Liver (tissue), 7 donors: ENCODE measurements at regions not wholly inside any gene's neighbourhood (a gene's known extent, or its start where the extent isn't known, plus 50 kb on each side); places are given as distances from the start of the nearest gene placed in this dataset.

ENCODE experiments used
- DNase-seq: peaks from one replicate; pipeline ENCODE4 v3.0.0-alpha.2; 2017; ENCODE audit warnings: low spot score
- H3K27ac ChIP-seq, 2 donors: one replicate each; pipeline ENCODE4 v1.7.0; 2013; ENCODE audit warnings: inconsistent platforms in 2 of 2, low read length in 2 of 2, control low read depth in 1 of 2, low read depth in 1 of 2, mild to moderate bottlenecking in 1 of 2
- H3K27me3 ChIP-seq, 4 donors: one replicate each; pipeline versions ENCODE4 v1.6.1 to v1.7.0; 2013; ENCODE audit warnings: low read length in 3 of 4, inconsistent platforms in 1 of 4, mild to moderate bottlenecking in 1 of 4, moderate library complexity in 1 of 4; ENCODE audit not compliant: control insufficient read depth in 4 of 4, insufficient read depth in 4 of 4
- H3K36me3 ChIP-seq, 4 donors: one replicate each; pipeline versions ENCODE4 v1.6.1 to v1.7.0; 2013; ENCODE audit warnings: low read length in 3 of 4, mild to moderate bottlenecking in 3 of 4, low read depth in 1 of 4, moderate library complexity in 1 of 4; ENCODE audit not compliant: control insufficient read depth in 4 of 4, insufficient read depth in 3 of 4
- H3K4me1 ChIP-seq, 4 donors: one replicate each; pipeline versions ENCODE4 v1.6.1 to v1.7.0; 2013; ENCODE audit warnings: low read length in 3 of 4, mild to moderate bottlenecking in 3 of 4, moderate library complexity in 1 of 4; ENCODE audit not compliant: control insufficient read depth in 4 of 4, insufficient read depth in 4 of 4
- H3K4me3 ChIP-seq, 3 donors: one replicate each; pipeline versions ENCODE4 v1.6.1 to v1.7.0; 2013; ENCODE audit warnings: low read length in 3 of 3, control low read depth in 1 of 3, low read depth in 1 of 3, mild to moderate bottlenecking in 1 of 3
- H3K9ac ChIP-seq, 2 donors: one replicate each; pipeline ENCODE4 v1.7.0; 2013; ENCODE audit warnings: low read length in 2 of 2, mild to moderate bottlenecking in 2 of 2, moderate library complexity in 2 of 2, control low read depth in 1 of 2, low read depth in 1 of 2
- H3K9me3 ChIP-seq, 4 donors: one replicate each; pipeline versions ENCODE4 v1.6.1 to v1.7.0; 2013; ENCODE audit warnings: low read length in 3 of 4; ENCODE audit not compliant: control insufficient read depth in 4 of 4
- EGR1 ChIP-seq, 2 donors: IDR thresholded peaks; 2 replicates each; pipeline ENCODE4 v1.6.1; 2016 to 2018; ENCODE audit warnings: antibody characterized with exemption in 2 of 2, low read depth in 2 of 2
- FOXA1 ChIP-seq: IDR thresholded peaks from 2 replicates; pipeline ENCODE4 v1.6.1; 2016; ENCODE audit warnings: antibody characterized with exemption
- FOXA2 ChIP-seq: IDR thresholded peaks from 2 replicates; pipeline ENCODE4 v1.6.1; 2016; ENCODE audit warnings: antibody characterized with exemption
- GABPA ChIP-seq, 2 donors: IDR thresholded peaks in 1 of 2; conservative IDR thresholded peaks in 1 of 2; 2 replicates each; pipeline ENCODE4 v1.6.1; 2016; ENCODE audit warnings: antibody characterized with exemption in 2 of 2, mild to moderate bottlenecking in 1 of 2, moderate library complexity in 1 of 2
- HNF4A ChIP-seq, 2 donors: conservative IDR thresholded peaks; 2 replicates each; pipeline ENCODE4 v1.6.1; 2016; ENCODE audit warnings: antibody characterized with exemption in 2 of 2, mild to moderate bottlenecking in 2 of 2
- HNF4G ChIP-seq: IDR thresholded peaks from 2 replicates; pipeline ENCODE4 v1.6.1; 2016; ENCODE audit warnings: antibody characterized with exemption
- MAX ChIP-seq: IDR thresholded peaks from 2 replicates; pipeline ENCODE4 v1.6.1; 2016; ENCODE audit warnings: antibody characterized with exemption
- NR2F2 ChIP-seq: IDR thresholded peaks from 2 replicates; pipeline ENCODE4 v1.6.1; 2016; ENCODE audit warnings: antibody characterized with exemption
- REST ChIP-seq: IDR thresholded peaks from 2 replicates; pipeline ENCODE4 v1.6.1; 2016; ENCODE audit warnings: antibody characterized with exemption, mild to moderate bottlenecking
- RXRA ChIP-seq, 2 donors: IDR thresholded peaks; 2 replicates each; pipeline ENCODE4 v1.6.1; 2017 to 2018; ENCODE audit warnings: antibody characterized with exemption in 2 of 2, mild to moderate bottlenecking in 1 of 2
- SP1 ChIP-seq: IDR thresholded peaks from 2 replicates; pipeline ENCODE4 v1.6.1; 2018; ENCODE audit warnings: antibody characterized with exemption, mild to moderate bottlenecking
- YY1 ChIP-seq: IDR thresholded peaks from 2 replicates; pipeline ENCODE4 v1.6.1; 2016; ENCODE audit warnings: antibody characterized with exemption, mild to moderate bottlenecking
- WGBS: extraction: QIAGEN DNeasy Blood & Tissue Kit; methylation state at CpG from one replicate; pipeline ENCODE4 v1.1.7; 2013; 5-methylcytosine and 5-hydroxymethylcytosine counted together
- TF ChIP-seq, protein P1 (sequence below): IDR thresholded peaks from 2 replicates; pipeline ENCODE4 v1.6.1; 2016; ENCODE audit warnings: antibody characterized with exemption
- TF ChIP-seq, protein P2 (sequence below): IDR thresholded peaks from 2 replicates; pipeline ENCODE4 v1.6.1; 2016; ENCODE audit warnings: antibody characterized with exemption
- donor health status: healthy.
- donor health status: healthy.
- donor health status: healthy.
- donor health status: healthy.

DNA sequence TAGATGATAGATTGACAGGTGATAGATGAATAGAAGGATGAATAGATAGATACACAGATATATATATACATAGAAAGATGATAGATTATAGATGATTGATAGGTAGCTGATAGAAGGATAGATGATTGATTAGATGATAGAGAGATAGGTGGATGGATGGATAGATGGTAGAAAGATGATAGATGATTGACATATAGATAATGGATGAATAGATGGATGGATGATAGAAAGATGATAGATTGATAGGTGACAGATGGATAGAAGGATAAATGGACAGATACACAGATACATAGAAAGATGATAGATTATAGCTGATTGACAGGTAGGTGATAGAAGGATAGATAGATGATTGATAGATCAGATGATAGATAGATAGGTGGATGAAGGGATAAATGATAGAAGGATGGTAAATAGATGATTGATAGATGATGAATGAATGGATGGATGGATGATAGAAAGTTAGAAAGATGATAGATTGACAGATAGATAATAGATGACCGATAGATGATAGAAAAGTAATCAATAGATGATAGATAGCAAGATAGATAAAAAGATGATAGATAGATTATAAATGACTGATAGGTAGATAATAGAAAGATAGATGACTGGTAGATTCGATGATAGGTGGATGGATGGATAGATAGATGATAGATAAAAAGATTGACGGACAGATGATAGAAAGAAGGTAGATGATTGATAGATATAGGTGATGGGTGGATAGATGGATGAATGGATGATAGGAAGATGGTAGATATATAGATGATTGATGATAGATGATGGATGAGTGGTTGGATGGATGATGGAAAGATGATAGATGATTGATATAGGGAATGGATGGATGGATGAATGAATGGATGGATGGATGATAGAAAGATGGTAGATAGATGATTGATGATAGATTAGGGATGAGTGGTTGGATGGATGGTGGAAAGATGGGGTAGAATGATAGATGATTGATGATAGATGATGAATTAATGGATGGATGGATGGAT is 80.4 kb downstream of the MICALL2 start (continued):
- TF ChIP-seq, protein P1, sequence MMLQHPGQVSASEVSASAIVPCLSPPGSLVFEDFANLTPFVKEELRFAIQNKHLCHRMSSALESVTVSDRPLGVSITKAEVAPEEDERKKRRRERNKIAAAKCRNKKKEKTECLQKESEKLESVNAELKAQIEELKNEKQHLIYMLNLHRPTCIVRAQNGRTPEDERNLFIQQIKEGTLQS, result no peak
- no peak for TF ChIP-seq RXRA (IDR thresholded peaks at IDR 0.05)
- TF ChIP-seq HNF4A (conservative IDR thresholded peaks at IDR 0.05), result no peak
- TF ChIP-seq, protein P2, sequence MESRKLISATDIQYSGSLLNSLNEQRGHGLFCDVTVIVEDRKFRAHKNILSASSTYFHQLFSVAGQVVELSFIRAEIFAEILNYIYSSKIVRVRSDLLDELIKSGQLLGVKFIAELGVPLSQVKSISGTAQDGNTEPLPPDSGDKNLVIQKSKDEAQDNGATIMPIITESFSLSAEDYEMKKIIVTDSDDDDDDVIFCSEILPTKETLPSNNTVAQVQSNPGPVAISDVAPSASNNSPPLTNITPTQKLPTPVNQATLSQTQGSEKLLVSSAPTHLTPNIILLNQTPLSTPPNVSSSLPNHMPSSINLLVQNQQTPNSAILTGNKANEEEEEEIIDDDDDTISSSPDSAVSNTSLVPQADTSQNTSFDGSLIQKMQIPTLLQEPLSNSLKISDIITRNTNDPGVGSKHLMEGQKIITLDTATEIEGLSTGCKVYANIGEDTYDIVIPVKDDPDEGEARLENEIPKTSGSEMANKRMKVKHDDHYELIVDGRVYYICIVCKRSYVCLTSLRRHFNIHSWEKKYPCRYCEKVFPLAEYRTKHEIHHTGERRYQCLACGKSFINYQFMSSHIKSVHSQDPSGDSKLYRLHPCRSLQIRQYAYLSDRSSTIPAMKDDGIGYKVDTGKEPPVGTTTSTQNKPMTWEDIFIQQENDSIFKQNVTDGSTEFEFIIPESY, result no peak
- TF ChIP-seq FOXA1, result no peak
- no peak for TF ChIP-seq FOXA2

DNA sequence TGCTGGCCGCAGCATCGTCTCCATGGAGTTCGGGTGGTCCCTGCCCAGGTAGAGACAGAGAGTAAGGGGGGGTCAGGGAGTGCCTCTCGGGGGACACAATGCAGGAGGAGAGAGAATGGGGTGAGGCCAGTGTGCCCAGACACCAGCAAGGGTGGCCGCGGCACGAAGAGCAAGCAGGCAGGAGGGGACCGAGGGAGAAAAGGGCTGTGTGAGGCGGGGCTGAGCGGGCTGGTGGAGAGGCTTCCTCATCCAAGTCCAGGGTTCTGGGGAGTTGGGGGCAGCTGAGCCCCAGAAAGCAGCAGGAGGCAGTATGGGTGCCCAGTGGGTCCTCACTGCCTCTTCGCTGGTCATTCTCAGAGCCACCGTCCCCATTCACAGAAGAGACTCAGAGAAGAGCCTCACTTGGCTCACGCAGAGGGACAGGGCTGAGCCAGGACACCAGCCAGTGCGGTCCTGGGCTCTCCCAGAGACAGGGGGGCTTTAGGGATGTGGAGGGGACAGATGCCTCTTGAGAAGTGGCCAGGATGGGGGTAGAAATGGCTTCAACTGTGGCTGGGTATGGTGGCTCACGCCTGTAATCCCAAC is 78.9 kb downstream of the MICALL2 start:
- no peaks in the 10 kb centered on the region for H3K4me1 ChIP-seq
- TF ChIP-seq HNF4G (no peak), FOXA2 (no peak), SP1 (no peak), REST (no peak), FOXA1 (no peak), HNF4A (conservative IDR thresholded peaks at IDR 0.05) (no peak), MAX (no peak), YY1 (no peak), NR2F2 (no peak), EGR1 (IDR thresholded peaks at IDR 0.05; ENCODE audit: low read depth in 2 of 2) (no peak), GABPA (IDR thresholded peaks at IDR 0.05 in 1 of 2, conservative IDR thresholded peaks at IDR 0.05 in 1 of 2) (no peak)
- TF ChIP-seq, protein P2, result no peak
- no peak for DNase-seq
- H3K36me3 ChIP-seq, result no peaks in the 10 kb centered on the region
- no peak overlapping the region for H3K4me3 ChIP-seq
- no peak overlapping the region for H3K9ac ChIP-seq
- WGBS, result 77% methylated on average over 15 of the region's 15 CpGs
- no peaks in the 10 kb centered on the region for H3K9me3 ChIP-seq
- peaks cover 0 to 11% (median 3%) of the 10 kb centered on the region in 4 donors for H3K27me3 ChIP-seq
- H3K27ac ChIP-seq, result no peak overlapping the region
